GM12878 (cell line): ENCODE measurements at regions not wholly inside any gene's neighbourhood (a gene's known extent, or its start where the extent isn't known, plus 50 kb on each side); places are given as distances from the start of the nearest gene placed in this dataset.

ENCODE experiments used
- ATAC-seq: fragments of 200-7000 bp; cut with Tn5 transposase; 3 replicates; pipeline ENCODE4 v1.9.1; 2020; ENCODE audit warnings: mild to moderate bottlenecking, moderate library complexity
- BruUV-seq: library from RNA; stranded (reverse); fragments of 400-500 nt; replicated peaks from 2 replicates; lab custom pipeline; 2021; lab: Mats Ljungman, UMichigan
- CTCF ChIA-PET: fragments of 300-600 bp; sonication (Branson Sonifier 250); formaldehyde crosslinking; extraction: SDS; loops from one replicate; lab custom pipeline; 2021; ENCODE audit warnings: inconsistent platforms; lab: Yijun Ruan, JAX
- POLR2A ChIA-PET: fragments of 350-600 bp; formaldehyde crosslinking; extraction: SDS; loops from one replicate; lab custom pipeline; 2021; ENCODE audit warnings: inconsistent platforms; lab: Charles Lee
- RAD21 ChIA-PET: fragments of 300-600 bp; sonication (Branson Sonifier 250); formaldehyde crosslinking; loops from one replicate; lab custom pipeline; 2023; ENCODE audit warnings: antibody characterized with exemption; ENCODE audit not compliant: unreplicated experiment; lab: Charles Lee
- SMC1A ChIA-PET: fragments of 300-600 bp; sonication (Branson Sonifier 250); formaldehyde crosslinking; loops from one replicate; lab custom pipeline; 2023; ENCODE audit not compliant: unreplicated experiment, uncharacterized antibody; lab: Charles Lee
- DNase-seq: peaks from one replicate; pipeline ENCODE4 v3.0.0-alpha.2; 2011; ENCODE audit warnings: low read depth, low spot score
- FAIRE-seq: peaks from 3 replicates; lab custom pipeline; 2011; peaks lifted over from hg19 to GRCh38; lab: Jason Lieb, UNC
- H2AFZ ChIP-seq: 2 replicates; pipeline ENCODE4 v1.6.0; 2011; ENCODE audit warnings: low read depth, low read length, control low read depth; ENCODE audit not compliant: control insufficient read depth
- H3K27ac ChIP-seq: 2 replicates; pipeline ENCODE4 v1.5.1; 2011; ENCODE audit warnings: control low read depth; ENCODE audit not compliant: control insufficient read depth, insufficient read depth
- H3K27me3 ChIP-seq, 2 experiments: replicated peaks in 1 of 2; 2 replicates each; pipeline versions ENCODE4 v1.6.0 to v1.6.1; 2011; ENCODE audit warnings: low read length in 1 of 2; ENCODE audit not compliant: control insufficient read depth in 2 of 2, insufficient read depth in 2 of 2
- H3K36me3 ChIP-seq, 2 experiments: 2 replicates each; pipeline ENCODE4 v1.5.1; 2011; ENCODE audit warnings: low read length in 1 of 2; ENCODE audit not compliant: control insufficient read depth in 2 of 2, insufficient read depth in 2 of 2
- H3K4me1 ChIP-seq: 2 replicates; pipeline ENCODE4 v1.6.1; 2011; ENCODE audit warnings: mild to moderate bottlenecking, low read length, moderate library complexity, mixed read lengths; ENCODE audit not compliant: control insufficient read depth, insufficient read depth
- H3K4me2 ChIP-seq: 2 replicates; pipeline ENCODE4 v1.6.0; 2011; ENCODE audit warnings: control low read depth; ENCODE audit not compliant: control insufficient read depth, insufficient read depth
- H3K4me3 ChIP-seq: fragments of 200-600 bp; sonication (generic); 2 replicates; pipeline ENCODE4 v1.5.1; 2016
- H3K79me2 ChIP-seq: 2 replicates; pipeline ENCODE4 v1.6.0; 2011; ENCODE audit warnings: low read length; ENCODE audit not compliant: control insufficient read depth, insufficient read depth
- H3K9ac ChIP-seq: 2 replicates; pipeline ENCODE4 v1.8.0; 2011; ENCODE audit warnings: low read length, control low read depth, mixed read lengths; ENCODE audit not compliant: control insufficient read depth, insufficient read depth
- H3K9me3 ChIP-seq: replicated peaks from 3 replicates; pipeline ENCODE4 v1.5.1; 2011; ENCODE audit warnings: mild to moderate bottlenecking, low read length; ENCODE audit not compliant: control insufficient read depth, insufficient read depth
- H4K20me1 ChIP-seq: 2 replicates; pipeline ENCODE4 v1.6.0; 2011; ENCODE audit not compliant: control insufficient read depth, insufficient read depth
- ETV6 ChIP-seq, 2 experiments: fragments of 450-650 bp in 1 of 2; IDR thresholded peaks in 1 of 2; conservative IDR thresholded peaks in 1 of 2; 2 replicates each; pipeline ENCODE4 v1.6.1; 2014; ENCODE audit warnings: antibody characterized with exemption in 1 of 2, borderline replicate concordance in 1 of 2, low read depth in 1 of 2, mild to moderate bottlenecking in 1 of 2, moderate library complexity in 1 of 2
- NFXL1 ChIP-seq: fragments of 450-650 bp; IDR thresholded peaks from 2 replicates; pipeline ENCODE4 v1.6.1; 2017; ENCODE audit warnings: antibody characterized with exemption, mild to moderate bottlenecking, borderline replicate concordance
- SREBF2 ChIP-seq: IDR thresholded peaks from 2 replicates; pipeline ENCODE4 v1.6.1; 2012; ENCODE audit warnings: mild to moderate bottlenecking, low read length
- WGBS: methylation state at CpG from one replicate; pipeline ENCODE4 v1.1.6; 2016; ENCODE audit warnings: low lambda C conversion rate; ENCODE audit not compliant: insufficient replicate concordance, insufficient coverage; ENCODE audit errors: missing lambda C conversion rate; 5-methylcytosine and 5-hydroxymethylcytosine counted together
- in situ Hi-C: fragments of 300-500 bp; cut with MboI; formaldehyde crosslinking; loops from 9 replicates; pipeline ENCODE4 v1.14.3; 2018; ENCODE audit warnings: mixed read lengths
- intact Hi-C: fragments of 100-400 bp; cut with micrococcal nuclease; formaldehyde crosslinking; loops from one replicate; pipeline ENCODE4 v1.14.2; 2022; ENCODE audit not compliant: unreplicated experiment
- TF ChIP-seq, protein P1 (sequence below): IDR thresholded peaks from 2 replicates; pipeline ENCODE4 v1.6.1; 2011; ENCODE audit warnings: mild to moderate bottlenecking, low read depth, low read length, moderate library complexity; ENCODE audit not compliant: insufficient replicate concordance
- TF ChIP-seq, protein P2 (sequence below): IDR thresholded peaks from 2 replicates; pipeline ENCODE4 v1.6.1; 2011; ENCODE audit warnings: low read depth, low read length, improper control_type of control experiment, borderline replicate concordance
- TF ChIP-seq, protein P3 (sequence below): fragments of 450-650 bp; formaldehyde crosslinking; IDR thresholded peaks from 2 replicates; pipeline ENCODE4 v1.4.0; 2022; ENCODE audit warnings: mild to moderate bottlenecking, moderate library complexity
- TF ChIP-seq, protein P4 (sequence below): fragments of 450-650 bp; IDR thresholded peaks from 2 replicates; pipeline ENCODE4 v1.6.1; 2018; ENCODE audit warnings: mild to moderate bottlenecking, low read depth, moderate library complexity; ENCODE audit not compliant: partially characterized antibody
- TF ChIP-seq, protein P5 (sequence below): IDR thresholded peaks from 2 replicates; pipeline ENCODE4 v1.6.1; 2012; ENCODE audit warnings: mild to moderate bottlenecking, low read depth, low read length

DNA sequence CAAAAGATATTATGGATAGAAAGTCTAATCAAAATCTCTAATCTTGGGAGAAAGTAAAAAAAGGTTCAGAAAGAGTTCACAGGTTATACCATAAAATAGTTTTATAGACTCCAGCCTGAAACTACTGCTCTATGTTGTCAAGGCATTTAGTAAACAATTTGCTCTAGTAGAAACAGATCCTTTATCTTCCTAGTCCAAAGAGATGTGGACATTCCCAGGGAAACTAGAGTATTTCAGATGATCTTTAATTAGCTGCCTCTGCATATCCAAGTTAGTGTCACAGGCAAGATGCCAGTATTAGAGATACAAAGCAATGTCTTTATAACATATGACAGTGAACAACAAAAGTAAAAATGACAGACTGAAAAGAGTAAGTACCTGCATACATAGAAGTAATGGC is 708.6 kb downstream of the CCDC85A start (continued):
- TF ChIP-seq, protein P1, sequence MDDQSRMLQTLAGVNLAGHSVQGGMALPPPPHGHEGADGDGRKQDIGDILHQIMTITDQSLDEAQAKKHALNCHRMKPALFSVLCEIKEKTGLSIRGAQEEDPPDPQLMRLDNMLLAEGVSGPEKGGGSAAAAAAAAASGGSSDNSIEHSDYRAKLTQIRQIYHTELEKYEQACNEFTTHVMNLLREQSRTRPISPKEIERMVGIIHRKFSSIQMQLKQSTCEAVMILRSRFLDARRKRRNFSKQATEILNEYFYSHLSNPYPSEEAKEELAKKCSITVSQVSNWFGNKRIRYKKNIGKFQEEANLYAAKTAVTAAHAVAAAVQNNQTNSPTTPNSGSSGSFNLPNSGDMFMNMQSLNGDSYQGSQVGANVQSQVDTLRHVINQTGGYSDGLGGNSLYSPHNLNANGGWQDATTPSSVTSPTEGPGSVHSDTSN, result no peak
- TF ChIP-seq ETV6 (conservative IDR thresholded peaks at IDR 0.05 in 1 of 2, IDR thresholded peaks at IDR 0.05 in 1 of 2; ENCODE audit: borderline replicate concordance in 1 of 2, low read depth in 1 of 2), result no peak
- TF ChIP-seq NFXL1, result no peak
- TF ChIP-seq, protein P2, sequence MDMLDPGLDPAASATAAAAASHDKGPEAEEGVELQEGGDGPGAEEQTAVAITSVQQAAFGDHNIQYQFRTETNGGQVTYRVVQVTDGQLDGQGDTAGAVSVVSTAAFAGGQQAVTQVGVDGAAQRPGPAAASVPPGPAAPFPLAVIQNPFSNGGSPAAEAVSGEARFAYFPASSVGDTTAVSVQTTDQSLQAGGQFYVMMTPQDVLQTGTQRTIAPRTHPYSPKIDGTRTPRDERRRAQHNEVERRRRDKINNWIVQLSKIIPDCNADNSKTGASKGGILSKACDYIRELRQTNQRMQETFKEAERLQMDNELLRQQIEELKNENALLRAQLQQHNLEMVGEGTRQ, result no peak
- TF ChIP-seq, protein P3, sequence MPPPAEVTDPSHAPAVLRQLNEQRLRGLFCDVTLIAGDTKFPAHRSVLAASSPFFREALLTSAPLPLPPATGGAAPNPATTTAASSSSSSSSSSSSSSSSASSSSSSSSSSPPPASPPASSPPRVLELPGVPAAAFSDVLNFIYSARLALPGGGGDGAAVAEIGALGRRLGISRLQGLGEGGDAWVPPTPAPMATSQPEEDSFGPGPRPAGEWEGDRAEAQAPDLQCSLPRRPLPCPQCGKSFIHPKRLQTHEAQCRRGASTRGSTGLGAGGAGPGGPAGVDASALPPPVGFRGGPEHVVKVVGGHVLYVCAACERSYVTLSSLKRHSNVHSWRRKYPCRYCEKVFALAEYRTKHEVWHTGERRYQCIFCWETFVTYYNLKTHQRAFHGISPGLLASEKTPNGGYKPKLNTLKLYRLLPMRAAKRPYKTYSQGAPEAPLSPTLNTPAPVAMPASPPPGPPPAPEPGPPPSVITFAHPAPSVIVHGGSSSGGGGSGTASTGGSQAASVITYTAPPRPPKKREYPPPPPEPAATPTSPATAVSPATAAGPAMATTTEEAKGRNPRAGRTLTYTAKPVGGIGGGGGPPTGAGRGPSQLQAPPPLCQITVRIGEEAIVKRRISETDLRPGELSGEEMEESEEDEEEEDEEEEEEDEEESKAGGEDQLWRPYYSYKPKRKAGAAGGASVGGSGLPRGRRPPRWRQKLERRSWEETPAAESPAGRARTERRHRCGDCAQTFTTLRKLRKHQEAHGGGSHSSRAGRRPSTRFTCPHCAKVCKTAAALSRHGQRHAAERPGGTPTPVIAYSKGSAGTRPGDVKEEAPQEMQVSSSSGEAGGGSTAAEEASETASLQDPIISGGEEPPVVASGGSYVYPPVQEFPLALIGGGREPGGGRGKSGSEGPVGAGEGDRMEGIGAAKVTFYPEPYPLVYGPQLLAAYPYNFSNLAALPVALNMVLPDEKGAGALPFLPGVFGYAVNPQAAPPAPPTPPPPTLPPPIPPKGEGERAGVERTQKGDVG (CRISPR knock-in tag), result no peak

DNA sequence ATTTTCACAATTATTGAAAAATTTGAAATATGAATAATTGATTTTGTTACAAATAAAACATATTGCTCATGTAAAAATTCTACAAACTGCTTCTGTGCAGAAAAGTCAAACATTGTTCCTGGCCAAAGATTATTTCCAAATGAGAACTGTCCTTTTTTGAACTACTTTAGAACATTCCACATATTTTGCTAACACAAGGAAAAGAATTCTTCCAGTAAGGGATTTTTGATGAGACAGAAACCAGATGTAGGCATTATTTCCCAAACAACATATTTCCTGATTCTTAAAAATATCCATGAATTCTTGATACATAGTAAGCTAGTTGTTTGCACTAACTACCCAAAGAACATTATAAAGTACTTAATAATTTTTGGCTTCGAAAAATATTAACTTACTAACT is 715.2 kb downstream of the CCDC85A start:
- Histone ChIP-seq H3K79me2 (no peaks in the 10 kb centered on the region), H3K36me3 (no peaks in the 10 kb centered on the region), H3K27me3 (no peaks in the 10 kb centered on the region), H4K20me1 (no peaks in the 10 kb centered on the region), H3K27ac (no peak overlapping the region), H3K9ac (no peak overlapping the region)
- ChIA-PET SMC1A (no interaction called here), CTCF (no interaction called here), POLR2A (no interaction called here), RAD21 (no interaction called here)
- intact Hi-C loops, result no loop called here
- no peak for DNase-seq
- BruUV-seq, result no TSS peak
- no peak for ATAC-seq
- in situ Hi-C loops, result no loop called here
- no peak for FAIRE-seq
- TF ChIP-seq, protein P4, sequence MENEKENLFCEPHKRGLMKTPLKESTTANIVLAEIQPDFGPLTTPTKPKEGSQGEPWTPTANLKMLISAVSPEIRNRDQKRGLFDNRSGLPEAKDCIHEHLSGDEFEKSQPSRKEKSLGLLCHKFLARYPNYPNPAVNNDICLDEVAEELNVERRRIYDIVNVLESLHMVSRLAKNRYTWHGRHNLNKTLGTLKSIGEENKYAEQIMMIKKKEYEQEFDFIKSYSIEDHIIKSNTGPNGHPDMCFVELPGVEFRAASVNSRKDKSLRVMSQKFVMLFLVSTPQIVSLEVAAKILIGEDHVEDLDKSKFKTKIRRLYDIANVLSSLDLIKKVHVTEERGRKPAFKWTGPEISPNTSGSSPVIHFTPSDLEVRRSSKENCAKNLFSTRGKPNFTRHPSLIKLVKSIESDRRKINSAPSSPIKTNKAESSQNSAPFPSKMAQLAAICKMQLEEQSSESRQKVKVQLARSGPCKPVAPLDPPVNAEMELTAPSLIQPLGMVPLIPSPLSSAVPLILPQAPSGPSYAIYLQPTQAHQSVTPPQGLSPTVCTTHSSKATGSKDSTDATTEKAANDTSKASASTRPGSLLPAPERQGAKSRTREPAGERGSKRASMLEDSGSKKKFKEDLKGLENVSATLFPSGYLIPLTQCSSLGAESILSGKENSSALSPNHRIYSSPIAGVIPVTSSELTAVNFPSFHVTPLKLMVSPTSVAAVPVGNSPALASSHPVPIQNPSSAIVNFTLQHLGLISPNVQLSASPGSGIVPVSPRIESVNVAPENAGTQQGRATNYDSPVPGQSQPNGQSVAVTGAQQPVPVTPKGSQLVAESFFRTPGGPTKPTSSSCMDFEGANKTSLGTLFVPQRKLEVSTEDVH, result no peak
- TF ChIP-seq, protein P5, sequence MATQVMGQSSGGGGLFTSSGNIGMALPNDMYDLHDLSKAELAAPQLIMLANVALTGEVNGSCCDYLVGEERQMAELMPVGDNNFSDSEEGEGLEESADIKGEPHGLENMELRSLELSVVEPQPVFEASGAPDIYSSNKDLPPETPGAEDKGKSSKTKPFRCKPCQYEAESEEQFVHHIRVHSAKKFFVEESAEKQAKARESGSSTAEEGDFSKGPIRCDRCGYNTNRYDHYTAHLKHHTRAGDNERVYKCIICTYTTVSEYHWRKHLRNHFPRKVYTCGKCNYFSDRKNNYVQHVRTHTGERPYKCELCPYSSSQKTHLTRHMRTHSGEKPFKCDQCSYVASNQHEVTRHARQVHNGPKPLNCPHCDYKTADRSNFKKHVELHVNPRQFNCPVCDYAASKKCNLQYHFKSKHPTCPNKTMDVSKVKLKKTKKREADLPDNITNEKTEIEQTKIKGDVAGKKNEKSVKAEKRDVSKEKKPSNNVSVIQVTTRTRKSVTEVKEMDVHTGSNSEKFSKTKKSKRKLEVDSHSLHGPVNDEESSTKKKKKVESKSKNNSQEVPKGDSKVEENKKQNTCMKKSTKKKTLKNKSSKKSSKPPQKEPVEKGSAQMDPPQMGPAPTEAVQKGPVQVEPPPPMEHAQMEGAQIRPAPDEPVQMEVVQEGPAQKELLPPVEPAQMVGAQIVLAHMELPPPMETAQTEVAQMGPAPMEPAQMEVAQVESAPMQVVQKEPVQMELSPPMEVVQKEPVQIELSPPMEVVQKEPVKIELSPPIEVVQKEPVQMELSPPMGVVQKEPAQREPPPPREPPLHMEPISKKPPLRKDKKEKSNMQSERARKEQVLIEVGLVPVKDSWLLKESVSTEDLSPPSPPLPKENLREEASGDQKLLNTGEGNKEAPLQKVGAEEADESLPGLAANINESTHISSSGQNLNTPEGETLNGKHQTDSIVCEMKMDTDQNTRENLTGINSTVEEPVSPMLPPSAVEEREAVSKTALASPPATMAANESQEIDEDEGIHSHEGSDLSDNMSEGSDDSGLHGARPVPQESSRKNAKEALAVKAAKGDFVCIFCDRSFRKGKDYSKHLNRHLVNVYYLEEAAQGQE, result no peak
- no peak for TF ChIP-seq SREBF2
- TF ChIP-seq, all 136 proteins: peak for 0
- WGBS, result 0% methylated on average over 1 of the region's 1 CpG
- no peak overlapping the region for H2AFZ ChIP-seq
- no peaks in the 10 kb centered on the region for H3K4me1 ChIP-seq
- no peak overlapping the region for H3K4me3 ChIP-seq
- H3K9me3 ChIP-seq, result no peaks in the 10 kb centered on the region
- no peak overlapping the region for H3K4me2 ChIP-seq
